ENCODE measurements at regions not wholly inside any gene's neighbourhood (a gene's known extent, or its start where the extent isn't known, plus 50 kb on each side); places are given as distances from the start of the nearest gene placed in this dataset.

DNA sequence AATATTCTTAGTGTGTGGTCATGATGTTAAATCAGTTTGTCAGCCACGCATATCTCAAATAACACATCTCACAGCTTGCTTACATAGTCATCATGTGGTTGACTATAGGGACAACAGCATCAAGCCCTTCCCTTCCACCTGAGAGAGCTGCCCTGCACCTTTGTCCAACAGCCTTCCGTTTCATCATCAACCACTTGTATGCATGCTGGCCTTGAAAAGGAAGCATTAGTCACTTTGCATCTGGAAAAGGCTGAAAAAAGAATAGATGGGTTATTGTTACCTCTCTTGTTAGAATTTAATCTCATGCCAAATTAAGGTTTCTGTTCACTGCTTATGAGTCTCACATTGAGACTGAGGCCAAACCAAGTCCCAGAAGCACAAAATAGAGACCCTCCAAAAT lies 1586.5 kb upstream of the SEL1L start:
- Histone ChIP-seq H2AFZ (ENCODE audit: insufficient read depth, low read length, poor library complexity) (no peak overlapping the region), H3K18ac (ENCODE audit: low read length) (no peak overlapping the region), H2AK5ac (ENCODE audit: low read length) (no peak overlapping the region), H4K91ac (ENCODE audit: low read depth, low read length) (no peak overlapping the region), H3K36me3 (ENCODE audit: control insufficient read depth in 1 of 2, insufficient read depth in 2 of 2, low read length in 2 of 2) (no peaks in the 10 kb centered on the region), H3K27me3 (ENCODE audit: insufficient read depth, low read length) (no peaks in the 10 kb centered on the region), H3K79me2 (ENCODE audit: control insufficient read depth, insufficient read depth, low read length, poor library complexity) (no peaks in the 10 kb centered on the region), H3K4ac (ENCODE audit: low read depth, low read length) (no peak overlapping the region), H3K27ac (ENCODE audit: low read depth, low read length) (no peak overlapping the region), H3K14ac (ENCODE audit: low read length) (no peak overlapping the region), H4K8ac (ENCODE audit: low read depth, low read length) (no peak overlapping the region), H2BK5ac (ENCODE audit: low read depth, low read length, poor library complexity) (no peak overlapping the region), H2BK12ac (ENCODE audit: low read length) (no peak overlapping the region), H4K12ac (ENCODE audit: low read depth, low read length) (no peak overlapping the region), H3K9ac (ENCODE audit: low read length) (no peak overlapping the region), H3K79me1 (ENCODE audit: low read length) (no peaks in the 10 kb centered on the region), H3K4me3 (ENCODE audit: low read depth, low read length) (no peak overlapping the region), H3K4me1 (ENCODE audit: control insufficient read depth in 1 of 2, insufficient read depth in 2 of 2, low read length in 2 of 2) (no peaks in the 10 kb centered on the region), H3K23ac (ENCODE audit: low read length) (no peak overlapping the region), H3K9me3 (ENCODE audit: insufficient read depth, low read depth, low read length) (no peaks in the 10 kb centered on the region), H3K4me2 (ENCODE audit: low read length) (no peak overlapping the region), H2BK120ac (ENCODE audit: insufficient read depth, low read length, poor library complexity) (no peak overlapping the region)
- no peak for DNase-seq
- WGBS (ENCODE audit: extremely low coverage, insufficient coverage, insufficient read length) = no CpG with 5 or more reads among the region's 2 CpGs

DNA sequence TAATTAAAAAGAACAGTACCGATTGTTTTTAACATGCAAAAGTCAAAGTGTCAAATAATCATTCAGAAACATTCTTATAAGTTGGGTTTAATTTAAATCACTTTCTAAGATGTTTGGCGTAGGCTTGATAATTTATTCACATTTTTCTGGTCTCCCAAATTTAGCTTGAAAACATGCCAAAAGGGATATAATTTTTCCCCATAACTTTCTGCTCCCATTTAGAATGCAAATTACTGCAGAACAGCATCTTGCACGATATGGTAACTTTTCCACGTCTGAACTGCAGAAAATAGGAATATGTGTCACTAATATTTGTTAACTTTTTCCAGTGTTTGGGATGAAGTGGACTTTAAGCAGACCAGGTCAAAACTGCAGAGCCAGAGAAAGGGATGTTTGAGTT lies 1592.4 kb upstream of the SEL1L start:
- H2BK120ac ChIP-seq (ENCODE audit: insufficient read depth, low read length, poor library complexity) = no peak overlapping the region
- WGBS (ENCODE audit: extremely low coverage, insufficient coverage, insufficient read length) = no CpG with 5 or more reads among the region's 4 CpGs
- H3K9ac ChIP-seq (ENCODE audit: low read length) = no peak overlapping the region
- no peak overlapping the region for H3K4me3 ChIP-seq (ENCODE audit: low read depth, low read length)
- no peak overlapping the region for H3K23ac ChIP-seq (ENCODE audit: low read length)
- H3K4me2 ChIP-seq (ENCODE audit: low read length) = no peak overlapping the region
- no peak overlapping the region for H3K18ac ChIP-seq (ENCODE audit: low read length)
- H2BK5ac ChIP-seq (ENCODE audit: low read depth, low read length, poor library complexity) = no peak overlapping the region
- H3K27ac ChIP-seq (ENCODE audit: low read depth, low read length) = no peak overlapping the region
- H4K8ac ChIP-seq (ENCODE audit: low read depth, low read length) = no peak overlapping the region
- H2BK12ac ChIP-seq (ENCODE audit: low read length) = no peak overlapping the region
- no peaks in the 10 kb centered on the region for H3K79me1 ChIP-seq (ENCODE audit: low read length)
- no peaks in the 10 kb centered on the region for H3K79me2 ChIP-seq (ENCODE audit: control insufficient read depth, insufficient read depth, low read length, poor library complexity)
- no peaks in the 10 kb centered on the region for H3K9me3 ChIP-seq (ENCODE audit: insufficient read depth, low read depth, low read length)
- H4K91ac ChIP-seq (ENCODE audit: low read depth, low read length) = no peak overlapping the region
- DNase-seq = no peak
- no peak overlapping the region for H3K14ac ChIP-seq (ENCODE audit: low read length)
- H3K27me3 ChIP-seq (ENCODE audit: insufficient read depth, low read length) = no peaks in the 10 kb centered on the region
- H2AFZ ChIP-seq (ENCODE audit: insufficient read depth, low read length, poor library complexity) = no peak overlapping the region
- H3K4me1 ChIP-seq (ENCODE audit: control insufficient read depth in 1 of 2, insufficient read depth in 2 of 2, low read length in 2 of 2) = no peaks in the 10 kb centered on the region
- no peak overlapping the region for H2AK5ac ChIP-seq (ENCODE audit: low read length)
- H4K12ac ChIP-seq (ENCODE audit: low read depth, low read length) = no peak overlapping the region
- no peak overlapping the region for H3K4ac ChIP-seq (ENCODE audit: low read depth, low read length)
- no peaks in the 10 kb centered on the region for H3K36me3 ChIP-seq (ENCODE audit: control insufficient read depth in 1 of 2, insufficient read depth in 2 of 2, low read length in 2 of 2)

DNA sequence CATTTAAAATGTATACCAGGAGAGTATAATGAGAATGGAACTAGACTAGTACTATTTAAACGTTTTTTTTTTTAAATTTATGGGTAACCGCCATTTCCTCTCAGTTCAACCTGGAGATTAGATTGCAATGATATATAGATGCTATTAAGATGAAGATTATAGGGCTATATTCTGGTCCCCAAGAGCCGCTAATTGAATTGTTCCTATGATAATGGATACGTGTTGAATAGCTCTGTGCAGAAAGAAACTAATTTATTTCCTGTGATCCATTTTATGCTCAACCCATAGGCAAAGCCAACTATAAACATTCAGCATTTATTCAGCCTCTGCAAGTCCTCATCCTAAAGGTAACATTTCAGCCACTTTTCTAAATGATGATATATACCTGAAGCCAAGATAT lies 1595.1 kb upstream of the SEL1L start:
- Histone ChIP-seq H3K9ac (ENCODE audit: low read length) (no peak overlapping the region), H3K18ac (ENCODE audit: low read length) (no peak overlapping the region), H3K14ac (ENCODE audit: low read length) (no peak overlapping the region), H3K4me1 (ENCODE audit: control insufficient read depth in 1 of 2, insufficient read depth in 2 of 2, low read length in 2 of 2) (no peaks in the 10 kb centered on the region), H2AK5ac (ENCODE audit: low read length) (no peak overlapping the region), H3K79me1 (ENCODE audit: low read length) (no peaks in the 10 kb centered on the region), H4K91ac (ENCODE audit: low read depth, low read length) (no peak overlapping the region), H4K8ac (ENCODE audit: low read depth, low read length) (no peak overlapping the region), H2BK12ac (ENCODE audit: low read length) (no peak overlapping the region), H3K36me3 (ENCODE audit: control insufficient read depth in 1 of 2, insufficient read depth in 2 of 2, low read length in 2 of 2) (no peaks in the 10 kb centered on the region), H2BK5ac (ENCODE audit: low read depth, low read length, poor library complexity) (no peak overlapping the region), H3K4me3 (ENCODE audit: low read depth, low read length) (no peak overlapping the region), H3K4me2 (ENCODE audit: low read length) (no peak overlapping the region), H3K79me2 (ENCODE audit: control insufficient read depth, insufficient read depth, low read length, poor library complexity) (no peaks in the 10 kb centered on the region), H3K4ac (ENCODE audit: low read depth, low read length) (no peak overlapping the region), H3K27ac (ENCODE audit: low read depth, low read length) (no peak overlapping the region), H2AFZ (ENCODE audit: insufficient read depth, low read length, poor library complexity) (no peak overlapping the region), H2BK120ac (ENCODE audit: insufficient read depth, low read length, poor library complexity) (no peak overlapping the region), H3K9me3 (ENCODE audit: insufficient read depth, low read depth, low read length) (no peaks in the 10 kb centered on the region), H3K27me3 (ENCODE audit: insufficient read depth, low read length) (no peaks in the 10 kb centered on the region), H4K12ac (ENCODE audit: low read depth, low read length) (no peak overlapping the region), H3K23ac (ENCODE audit: low read length) (no peak overlapping the region)
- no peak for DNase-seq
- no CpG with 5 or more reads among the region's 4 CpGs for WGBS (ENCODE audit: extremely low coverage, insufficient coverage, insufficient read length)

DNA sequence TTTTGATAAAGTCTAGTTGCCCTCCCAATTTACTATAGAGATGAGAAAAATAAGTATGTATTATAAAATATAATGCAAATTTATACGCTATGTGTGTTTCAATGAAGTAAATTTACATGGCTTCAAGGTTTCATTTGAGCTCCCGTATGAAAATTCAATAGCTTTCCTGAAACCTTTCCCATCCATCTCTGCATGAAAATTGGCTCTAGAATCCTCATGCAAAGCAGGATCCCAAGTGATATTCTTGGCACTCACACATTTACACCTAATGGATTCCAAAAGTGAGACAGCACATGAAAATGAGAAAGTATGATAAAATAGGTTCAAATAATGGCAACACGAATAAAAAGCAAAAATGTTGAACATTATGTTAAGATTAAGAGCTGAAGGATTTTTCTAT lies 1595.8 kb upstream of the SEL1L start:
- no CpG with 5 or more reads among the region's 3 CpGs for WGBS (ENCODE audit: extremely low coverage, insufficient coverage, insufficient read length)

More for the DNA sequence above, 1595.8 kb upstream of the SEL1L start:
- Histone ChIP-seq H4K8ac (ENCODE audit: low read depth, low read length) (no peak overlapping the region), H3K23ac (ENCODE audit: low read length) (no peak overlapping the region), H2AK5ac (ENCODE audit: low read length) (no peak overlapping the region), H2BK5ac (ENCODE audit: low read depth, low read length, poor library complexity) (no peak overlapping the region), H3K9me3 (ENCODE audit: insufficient read depth, low read depth, low read length) (no peaks in the 10 kb centered on the region), H3K14ac (ENCODE audit: low read length) (no peak overlapping the region), H3K9ac (ENCODE audit: low read length) (no peak overlapping the region), H2AFZ (ENCODE audit: insufficient read depth, low read length, poor library complexity) (no peak overlapping the region), H3K4ac (ENCODE audit: low read depth, low read length) (no peak overlapping the region), H3K79me2 (ENCODE audit: control insufficient read depth, insufficient read depth, low read length, poor library complexity) (no peaks in the 10 kb centered on the region), H2BK12ac (ENCODE audit: low read length) (no peak overlapping the region), H3K79me1 (ENCODE audit: low read length) (no peaks in the 10 kb centered on the region), H3K4me3 (ENCODE audit: low read depth, low read length) (no peak overlapping the region), H3K18ac (ENCODE audit: low read length) (no peak overlapping the region), H2BK120ac (ENCODE audit: insufficient read depth, low read length, poor library complexity) (no peak overlapping the region), H3K4me1 (ENCODE audit: control insufficient read depth in 1 of 2, insufficient read depth in 2 of 2, low read length in 2 of 2) (no peaks in the 10 kb centered on the region), H3K4me2 (ENCODE audit: low read length) (no peak overlapping the region), H4K12ac (ENCODE audit: low read depth, low read length) (no peak overlapping the region), H3K27ac (ENCODE audit: low read depth, low read length) (no peak overlapping the region), H3K36me3 (ENCODE audit: control insufficient read depth in 1 of 2, insufficient read depth in 2 of 2, low read length in 2 of 2) (no peaks in the 10 kb centered on the region), H4K91ac (ENCODE audit: low read depth, low read length) (no peak overlapping the region), H3K27me3 (ENCODE audit: insufficient read depth, low read length) (no peaks in the 10 kb centered on the region)
- DNase-seq = no peak
